Left lobe of liver (tissue), 2 donors: ENCODE measurements at regions not wholly inside any gene's neighbourhood (a gene's known extent, or its start where the extent isn't known, plus 50 kb on each side); places are given as distances from the start of the nearest gene placed in this dataset.

Experiments
- ATAC-seq: fragments of 200-7000 bp; cut with Tn5 transposase; one replicate; pipeline ENCODE4 v1.9.1; 2020; ENCODE audit warnings: mild to moderate bottlenecking, moderate library complexity
- DNase-seq: peaks from one replicate; pipeline ENCODE4 v3.0.0-alpha.2; 2020; ENCODE audit warnings: low spot score
- donor health status: DM: no; HTN: no; CAD: no; lungs with moderate emphysema.
- donor health status: DM: no; HTN: yes; CAD: no.

DNA sequence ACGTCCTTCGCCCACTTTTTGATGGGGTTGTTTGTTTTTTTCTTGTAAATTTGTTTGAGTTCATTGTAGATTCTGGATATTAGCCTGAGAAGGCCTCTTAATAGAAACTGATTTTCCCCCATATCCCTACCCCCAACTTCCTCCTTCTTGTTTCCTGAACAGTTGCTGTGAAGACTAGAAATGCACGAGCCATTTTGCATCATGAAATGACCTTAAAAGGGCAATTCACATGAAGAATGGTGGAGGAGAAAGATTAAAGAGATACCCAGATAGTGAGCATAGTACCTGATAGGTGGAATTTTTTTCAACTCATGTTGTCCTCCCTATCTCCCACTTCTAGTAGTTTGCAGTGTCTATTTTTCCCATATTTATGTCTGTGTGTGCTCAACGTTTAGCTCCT lies 55.2 kb upstream of the KCNH8 start:
- DNase-seq (no peak), ATAC-seq (no peak)

DNA sequence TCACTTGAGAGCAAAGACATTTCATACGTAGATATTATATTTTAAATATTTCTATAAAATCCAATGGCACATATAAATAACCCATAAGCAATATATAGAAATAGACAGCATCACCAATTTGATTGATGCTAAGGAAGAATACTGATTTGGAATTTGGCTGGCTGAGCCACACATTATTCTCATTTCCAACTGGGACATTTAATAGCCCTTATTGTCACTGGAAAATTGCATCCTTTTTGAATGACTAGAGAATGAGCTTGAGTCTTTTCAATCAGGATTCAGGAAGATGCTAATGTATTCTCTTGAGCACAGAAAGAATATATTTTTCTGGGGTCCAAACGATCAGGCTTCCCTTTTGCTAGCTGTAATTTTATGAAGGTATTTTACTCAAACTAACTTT lies 70.9 kb upstream of the KCNH8 start:
- ATAC-seq (no peak), DNase-seq (no peak)

DNA sequence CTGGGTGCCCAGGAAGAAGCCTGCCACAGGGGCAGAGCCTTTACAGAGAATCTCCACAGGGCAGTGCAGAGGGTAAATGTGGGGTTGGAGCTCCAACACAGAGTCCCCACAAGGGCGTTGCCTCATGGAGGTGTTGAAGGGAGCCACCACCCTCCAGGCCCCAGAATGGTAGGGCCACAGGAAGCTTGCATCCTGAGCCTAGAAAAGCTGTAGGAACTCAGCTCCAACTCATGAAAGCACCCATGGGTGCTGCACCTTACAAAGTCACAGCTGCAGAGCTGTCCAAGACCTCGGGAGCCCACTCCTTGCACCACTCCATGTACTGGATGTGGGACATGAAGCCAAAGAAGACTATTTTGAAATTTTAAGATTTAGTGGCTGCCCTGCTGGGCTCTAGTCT lies 73.3 kb upstream of the KCNH8 start:
- no peak for ATAC-seq
- DNase-seq, result no peak

DNA sequence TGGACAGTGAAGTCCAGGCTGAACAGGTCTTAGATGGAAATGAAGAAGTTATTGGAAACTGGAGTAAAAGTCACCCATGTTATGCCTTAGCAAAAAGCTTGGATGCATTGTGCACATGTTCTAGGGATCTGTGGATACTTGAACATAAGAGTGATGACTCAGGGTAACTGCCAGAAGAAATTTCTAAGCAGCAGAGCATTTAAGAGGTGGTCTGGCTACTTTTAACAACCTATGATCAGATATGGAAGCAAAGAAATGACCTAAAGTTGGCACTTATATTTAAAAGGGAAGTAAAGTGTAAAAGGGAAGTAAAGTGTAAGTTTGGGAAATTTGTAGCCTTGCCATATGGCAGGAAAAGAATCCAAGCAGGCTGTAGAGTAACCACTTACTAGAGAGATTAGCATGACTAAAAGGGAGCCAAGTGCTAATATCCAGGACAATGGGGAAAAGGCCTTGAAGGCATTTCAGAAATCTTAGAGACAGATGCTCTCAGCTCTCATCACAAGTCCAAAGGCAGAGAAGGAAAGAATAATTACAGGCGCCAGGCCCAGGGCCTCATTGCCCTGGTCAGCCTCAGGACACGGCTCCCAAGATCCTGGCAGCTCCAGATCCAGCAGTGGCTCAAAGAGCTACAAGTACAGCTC lies 73.9 kb upstream of the KCNH8 start:
- no peak for DNase-seq
- no peak for ATAC-seq

DNA sequence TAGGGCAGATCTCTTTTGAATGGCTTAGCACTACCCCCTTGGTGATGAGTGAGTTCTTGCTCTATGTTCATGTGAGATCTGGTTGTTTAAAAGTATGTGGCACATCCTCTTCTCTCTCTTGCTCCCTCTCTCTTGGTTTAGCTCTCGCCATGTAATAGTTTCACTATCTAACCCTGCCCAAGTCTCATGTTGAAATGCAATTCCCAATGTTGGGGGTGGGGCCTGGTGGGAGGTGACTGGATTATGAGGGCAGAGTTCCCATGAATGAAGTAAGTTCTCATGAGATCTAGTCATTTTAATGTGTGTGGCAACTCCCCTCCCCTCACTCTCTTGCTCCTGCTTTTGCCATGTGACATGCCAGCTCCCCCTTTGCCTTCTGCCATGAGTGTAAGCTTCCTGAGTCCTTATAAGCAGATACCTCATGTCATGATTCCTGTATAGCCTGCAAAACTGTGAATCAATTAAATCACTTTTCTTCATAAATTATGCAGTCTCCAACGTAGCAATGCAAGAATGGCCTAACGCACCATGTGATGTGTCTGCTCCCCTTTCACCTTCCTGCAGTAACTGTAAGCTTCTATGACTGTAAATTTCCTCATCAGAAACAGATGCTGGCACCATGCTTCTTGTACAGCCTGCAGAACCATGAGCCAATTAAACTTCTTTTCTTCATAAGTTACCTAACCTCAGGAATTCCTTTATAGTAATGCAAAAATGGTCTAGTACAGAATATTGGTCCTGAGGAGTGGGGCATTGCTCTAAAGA lies 74.8 kb upstream of the KCNH8 start:
- DNase-seq, result no peak
- no peak for ATAC-seq

DNA sequence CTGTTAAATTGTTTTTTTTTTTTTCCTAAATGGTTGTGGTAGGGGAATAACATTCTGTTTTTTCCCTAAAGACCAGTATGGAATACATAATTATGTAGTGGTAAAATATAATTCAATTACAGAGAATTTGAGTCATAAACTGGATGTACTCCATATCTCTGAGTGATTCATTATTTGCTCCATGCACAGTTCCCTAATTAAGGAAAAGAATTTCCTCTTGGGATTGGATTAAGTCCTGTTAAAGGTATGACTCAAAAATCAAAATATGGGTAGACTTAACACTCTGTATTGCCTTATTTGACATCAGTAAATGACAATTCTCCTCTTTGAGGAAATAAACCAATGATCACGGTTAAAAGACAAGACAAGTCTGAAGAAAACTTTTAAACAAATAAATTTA lies 78.0 kb upstream of the KCNH8 start:
- no peak for ATAC-seq
- DNase-seq, result no peak

DNA sequence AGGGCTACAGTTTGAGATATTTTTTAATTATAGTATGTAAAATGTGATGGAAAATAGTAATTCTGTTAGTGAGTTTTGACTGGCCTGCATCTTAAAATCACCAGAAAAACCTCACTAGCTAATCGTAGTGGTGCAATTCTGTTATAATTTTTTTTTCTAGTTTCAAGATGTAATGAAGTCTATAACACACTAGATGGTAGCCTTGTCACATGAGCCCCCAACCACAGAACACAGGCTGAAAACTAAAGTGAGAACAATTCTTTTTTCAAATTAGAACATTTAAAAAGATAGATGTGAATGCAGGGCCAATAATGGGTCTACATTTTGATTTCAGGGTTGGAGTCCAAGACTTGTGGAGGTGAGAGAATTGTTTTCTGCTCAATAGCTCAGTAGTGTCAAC lies 83.3 kb upstream of the KCNH8 start:
- ATAC-seq (no peak), DNase-seq (no peak)

DNA sequence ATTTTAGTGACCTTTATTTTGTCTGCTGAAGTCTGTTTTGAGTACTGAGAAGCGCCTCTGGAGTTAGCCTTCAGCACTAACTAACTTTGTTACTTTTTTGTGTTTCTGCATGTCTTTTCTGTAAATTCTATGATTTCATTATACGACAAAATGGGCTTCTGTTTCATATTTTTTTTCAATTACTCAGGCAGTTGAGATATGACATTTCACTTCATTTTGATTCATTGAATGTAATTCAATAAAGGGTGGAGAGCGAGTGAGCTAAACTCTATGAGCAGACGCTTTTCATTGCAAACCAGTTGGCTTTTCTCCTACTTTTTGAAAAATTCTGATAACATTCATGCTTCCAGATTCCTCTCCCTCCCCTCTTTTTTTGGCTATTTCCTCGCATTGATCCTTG lies 84.4 kb upstream of the KCNH8 start:
- no peak for ATAC-seq
- DNase-seq, result no peak

DNA sequence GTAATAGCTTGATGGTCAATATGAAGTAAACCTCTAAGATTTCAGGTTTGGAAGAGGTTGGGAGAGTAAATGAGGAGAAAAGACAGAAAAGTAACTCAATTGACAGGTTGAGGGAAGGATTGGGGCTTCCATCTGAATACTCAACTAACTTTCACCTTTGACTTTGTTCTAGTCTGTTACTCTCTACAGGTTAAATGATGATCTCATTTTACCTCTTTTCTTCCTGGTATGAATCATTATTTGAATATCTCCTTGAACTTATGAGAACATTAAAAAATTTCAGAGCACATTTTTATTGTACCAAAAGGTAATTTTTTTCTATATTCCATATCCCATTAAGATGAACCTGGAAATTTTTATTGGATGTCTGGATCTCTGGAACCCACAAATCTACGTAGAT lies 87.9 kb upstream of the KCNH8 start:
- ATAC-seq, result no peak
- DNase-seq, result no peak

DNA sequence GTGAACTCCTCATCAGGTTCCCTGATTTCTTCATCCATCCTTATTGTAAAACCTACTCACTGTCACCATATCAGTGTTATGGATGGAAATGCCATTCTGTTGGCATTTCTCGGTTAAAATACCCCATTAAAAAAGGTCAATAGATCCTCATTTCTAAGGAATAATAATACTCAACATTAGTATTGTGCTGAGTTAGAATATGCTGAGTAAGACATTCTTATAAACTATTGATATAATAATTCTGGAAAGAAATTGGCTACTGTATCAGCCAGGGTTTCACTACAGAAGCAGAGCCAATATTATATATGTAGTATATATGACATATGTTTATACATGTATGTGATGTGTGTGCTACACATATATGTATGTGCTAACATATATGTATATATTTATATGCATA lies 95.4 kb upstream of the KCNH8 start:
- DNase-seq, result no peak
- ATAC-seq, result no peak

DNA sequence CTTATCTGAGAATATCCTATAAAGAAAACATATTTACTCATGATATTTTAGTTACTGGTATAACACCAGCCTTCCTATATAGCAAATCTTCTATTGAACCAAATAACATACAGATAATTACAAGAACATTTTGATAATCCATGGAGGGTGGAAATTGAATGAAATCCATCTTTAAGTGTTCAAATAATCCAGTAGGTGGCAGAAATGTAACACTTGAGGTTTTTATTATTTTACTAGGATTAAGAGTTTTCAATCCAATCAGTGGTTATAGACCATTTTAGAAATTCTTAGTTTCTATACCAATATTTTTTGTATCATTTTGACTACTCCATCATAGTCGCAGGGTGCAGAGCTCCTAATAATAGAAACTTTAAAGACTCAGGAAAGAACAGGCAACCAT lies 101.9 kb upstream of the KCNH8 start:
- DNase-seq (no peak), ATAC-seq (no peak)

DNA sequence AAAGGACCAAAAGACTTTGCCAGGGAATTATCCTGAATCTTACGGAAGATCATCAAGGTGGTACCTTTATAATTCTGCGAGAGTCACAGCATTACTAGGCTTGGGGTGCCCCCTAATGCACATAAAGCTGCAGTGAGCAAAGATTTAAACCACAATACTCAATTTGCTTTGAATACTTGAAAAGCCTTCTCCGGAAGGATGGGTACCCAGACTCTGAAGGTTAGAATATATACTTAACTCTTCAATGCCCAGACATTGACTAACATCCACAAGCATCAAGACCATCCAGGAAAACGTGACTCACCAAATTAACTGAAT lies 117.8 kb upstream of the KCNH8 start:
- DNase-seq (no peak), ATAC-seq (no peak)

DNA sequence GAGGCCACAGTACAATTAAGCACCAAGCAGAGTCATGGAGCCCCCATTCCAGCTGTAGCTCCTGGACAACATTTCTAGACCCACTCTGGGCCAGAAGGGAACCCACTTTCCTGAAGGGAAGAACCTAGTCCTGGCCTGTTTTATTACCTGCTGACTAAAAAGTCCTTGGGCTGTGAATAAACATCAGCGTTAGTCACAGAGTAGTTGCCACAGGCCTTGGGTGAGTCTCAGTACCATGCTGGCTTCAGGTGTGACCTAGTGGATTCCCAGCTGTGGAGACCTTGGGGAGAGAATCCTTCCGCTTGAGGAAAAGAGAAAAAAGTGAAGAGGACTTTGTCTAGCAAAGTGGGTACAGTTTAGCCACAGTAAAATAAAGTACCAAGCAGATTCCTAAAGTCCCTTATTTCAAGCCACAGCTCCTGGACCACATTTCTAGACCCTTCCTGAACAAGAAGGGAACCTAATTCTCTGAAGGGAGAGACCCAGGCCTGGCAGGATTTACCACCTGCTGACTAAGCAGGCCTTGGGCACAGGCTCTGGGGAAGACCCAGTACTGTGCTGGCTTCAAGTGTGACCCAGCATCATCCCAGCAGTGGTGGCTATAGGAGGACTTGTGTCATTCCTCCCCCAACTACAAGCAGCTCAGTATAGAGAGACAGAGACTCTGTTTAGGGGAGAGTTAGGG lies 118.3 kb upstream of the KCNH8 start:
- no peak for DNase-seq
- no peak for ATAC-seq

DNA sequence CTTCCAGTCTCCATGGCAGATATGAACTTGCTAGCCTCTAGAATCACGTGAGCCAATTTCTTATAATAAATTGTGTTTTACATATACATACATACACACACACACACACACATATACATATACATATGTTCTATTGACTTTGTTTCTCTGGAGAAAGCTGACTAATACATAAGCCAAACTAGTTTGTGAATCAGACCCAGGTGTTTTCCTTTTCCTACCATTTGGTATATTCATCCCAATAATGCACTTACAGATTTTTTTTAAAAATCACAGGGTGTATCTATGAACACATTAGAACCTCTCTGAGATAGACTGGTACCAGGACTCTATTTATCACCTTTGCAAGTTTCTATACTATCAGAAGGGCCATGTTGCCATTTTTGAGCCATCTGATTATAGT lies 122.9 kb upstream of the KCNH8 start:
- no peak for ATAC-seq
- no peak for DNase-seq

DNA sequence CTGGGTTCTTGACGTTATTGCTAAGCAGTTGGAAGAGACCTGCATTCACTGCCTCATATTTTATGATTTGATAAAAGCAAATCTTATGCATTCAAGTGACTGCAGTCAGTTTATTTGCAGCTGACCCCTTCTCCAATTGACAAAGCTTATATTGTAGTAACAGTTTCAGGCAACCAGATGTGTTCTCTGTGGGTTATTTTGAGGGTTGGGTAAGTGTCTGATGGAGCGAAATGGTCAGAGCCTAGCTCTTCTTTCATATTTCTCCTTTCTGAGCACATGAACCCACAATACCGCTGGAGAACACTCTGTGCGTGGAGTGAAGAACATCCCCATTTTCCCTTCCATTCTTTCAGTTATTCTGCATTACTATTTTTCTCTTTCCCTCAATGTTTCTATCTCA lies 125.8 kb upstream of the KCNH8 start:
- DNase-seq (no peak), ATAC-seq (no peak)

DNA sequence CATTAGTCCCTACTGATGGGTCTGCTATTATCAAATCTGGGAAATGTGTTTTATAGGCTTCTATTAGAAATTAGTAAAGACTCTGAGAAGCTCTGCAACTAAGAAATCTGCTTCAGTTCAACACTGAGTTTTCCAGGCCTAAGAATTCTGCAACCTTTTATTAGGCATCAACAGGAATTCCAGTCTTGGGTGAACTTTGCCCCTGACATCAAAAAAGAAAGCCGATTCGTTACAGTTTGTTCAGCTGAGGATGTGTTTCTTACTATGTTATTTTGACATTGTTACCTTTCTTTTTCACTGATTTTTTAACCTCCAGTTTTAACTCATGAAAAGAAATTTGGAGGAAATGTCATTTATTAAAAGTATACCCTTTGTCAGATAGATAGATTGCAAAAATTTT lies 131.5 kb upstream of the KCNH8 start:
- no peak for ATAC-seq

DNA sequence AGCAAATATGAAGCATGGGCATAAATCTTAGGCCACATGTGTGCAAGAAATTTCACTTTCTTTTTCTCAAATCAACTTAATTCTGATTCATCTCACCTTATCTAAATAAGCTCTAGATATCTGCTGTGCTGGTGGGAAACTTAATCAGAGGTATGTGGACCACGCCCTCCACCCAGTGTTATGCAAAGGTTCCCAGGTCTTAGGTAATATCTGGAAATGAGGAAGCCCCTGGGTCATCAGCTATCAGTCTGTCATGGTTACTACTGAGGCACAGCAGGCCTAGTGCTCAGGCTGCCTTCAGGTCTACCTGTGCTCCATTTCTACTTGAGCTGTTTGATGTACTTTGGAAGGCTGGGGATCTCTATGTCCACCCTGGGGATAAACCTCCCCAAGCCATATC lies 134.4 kb upstream of the KCNH8 start:
- DNase-seq (no peak), ATAC-seq (no peak)

More for the DNA sequence above, 131.5 kb upstream of the KCNH8 start:
- DNase-seq, result no peak

DNA sequence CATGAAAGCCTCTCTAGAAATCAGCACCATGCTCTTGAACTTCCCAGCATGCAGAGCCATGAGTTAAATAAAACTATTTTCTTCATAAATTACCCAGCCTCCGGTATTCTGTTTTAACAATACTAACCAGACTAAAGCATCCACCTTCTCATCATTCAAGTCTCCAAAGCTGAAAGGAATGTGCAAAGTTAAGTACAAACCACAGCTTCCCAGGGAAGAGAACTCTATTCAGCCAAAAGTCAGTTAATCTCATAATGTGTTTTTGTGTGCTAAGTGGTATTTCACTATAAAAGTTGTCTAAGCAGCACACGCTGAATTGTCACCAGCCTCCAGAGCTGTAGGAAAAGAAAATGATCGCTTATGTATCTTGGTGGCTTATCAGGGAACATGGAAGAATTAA lies 135.5 kb upstream of the KCNH8 start:
- DNase-seq, result no peak
- no peak for ATAC-seq

DNA sequence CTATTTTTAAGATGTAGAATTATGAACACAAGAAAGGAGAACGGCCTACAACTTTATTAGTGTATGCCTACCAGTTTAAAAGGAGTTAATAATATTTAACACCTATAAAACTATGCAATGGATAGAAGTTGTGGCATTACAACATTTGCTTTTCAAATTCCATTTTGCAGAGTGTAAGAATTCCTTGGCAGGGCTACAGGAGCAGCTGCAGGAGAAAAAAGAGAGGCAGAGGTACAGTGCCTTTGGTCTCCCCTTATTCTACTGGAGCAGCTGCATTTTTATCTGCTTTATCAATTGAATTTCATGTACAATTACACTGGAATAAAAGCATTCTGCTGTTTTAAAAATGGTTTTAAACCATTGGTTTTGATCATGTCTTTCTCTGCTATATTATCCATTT lies 145.7 kb upstream of the KCNH8 start:
- DNase-seq (no peak), ATAC-seq (no peak)

DNA sequence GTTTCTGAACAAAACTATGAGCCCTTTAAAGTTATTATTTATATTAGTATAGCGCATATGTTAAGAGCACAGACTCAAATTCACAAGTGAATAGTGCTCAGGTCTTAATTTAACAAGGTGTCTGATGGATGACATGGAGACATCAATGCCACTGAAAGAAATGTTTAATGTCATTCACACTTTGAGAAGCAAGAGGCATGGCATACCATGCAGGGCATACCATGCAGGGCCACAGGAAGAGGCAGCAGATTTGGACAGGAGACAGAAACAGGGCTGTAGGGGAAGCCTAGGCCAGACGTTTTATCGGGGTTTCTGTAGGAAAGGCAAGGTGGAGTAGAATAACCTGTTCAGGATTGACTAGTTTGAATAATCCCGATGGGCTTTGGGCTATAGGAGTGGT lies 150.2 kb upstream of the KCNH8 start:
- ATAC-seq, result no peak
- DNase-seq, result no peak

DNA sequence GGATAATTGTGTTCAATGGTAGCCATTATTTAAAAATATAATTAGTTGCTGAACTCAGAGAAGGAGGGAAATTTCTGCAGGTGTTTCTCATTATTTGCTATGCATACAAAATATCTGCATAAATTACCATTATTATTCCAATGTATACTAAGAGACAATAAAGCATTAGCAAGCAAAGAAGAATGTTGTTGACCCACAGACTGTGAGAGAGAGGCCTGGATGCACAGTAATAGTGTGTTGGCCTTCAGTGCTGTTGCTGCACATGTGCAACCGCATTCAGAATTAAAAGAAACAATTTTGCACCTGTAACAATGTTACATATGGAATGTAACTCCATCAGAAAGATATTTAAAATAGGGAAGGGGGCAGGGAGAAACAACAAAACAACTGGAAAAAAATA lies 155.6 kb upstream of the KCNH8 start:
- ATAC-seq, result no peak

DNA sequence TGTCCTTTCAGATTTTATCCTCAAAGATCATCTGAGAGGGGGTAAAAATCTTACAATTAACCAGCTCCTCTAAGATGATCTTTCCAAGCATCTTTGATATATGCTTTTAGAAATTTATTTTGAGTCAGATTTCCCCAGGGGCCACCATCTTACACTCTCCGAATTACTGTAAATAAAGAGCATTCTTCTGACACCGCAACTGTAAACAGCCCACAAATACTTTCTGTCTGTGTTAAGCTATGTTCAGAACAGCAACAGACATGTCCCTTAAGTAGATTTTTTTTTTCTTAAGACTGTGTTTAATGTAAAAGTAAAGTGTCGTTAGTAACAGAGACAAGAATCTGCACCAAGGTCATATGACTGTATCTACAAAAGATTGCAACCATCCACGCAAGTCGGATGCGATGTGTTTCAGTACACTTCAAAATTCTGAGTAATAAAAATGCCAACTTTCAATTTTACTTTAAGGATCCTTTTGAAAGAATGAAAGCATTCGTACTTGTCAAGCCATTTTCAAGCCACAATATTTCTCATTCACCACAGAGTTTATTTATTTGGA lies 159.0 kb upstream of the KCNH8 start:
- DNase-seq (no peak), ATAC-seq (no peak)

More for the DNA sequence above, 155.6 kb upstream of the KCNH8 start:
- DNase-seq, result no peak
